Sigmoid colon (tissue), 4 donors: ENCODE measurements at regions not wholly inside any gene's neighbourhood (a gene's known extent, or its start where the extent isn't known, plus 50 kb on each side); places are given as distances from the start of the nearest gene placed in this dataset.

Source experiments
- EP300 ChIP-seq, 4 donors: sonication (generic); formaldehyde crosslinking; IDR thresholded peaks; one replicate each; pipeline ENCODE4 v1.6.1; 2017; ENCODE audit warnings: antibody characterized with exemption in 4 of 4
- POLR2A ChIP-seq, 2 donors: fragments of 450-650 bp; IDR thresholded peaks; one replicate each; pipeline ENCODE4 v1.6.1; 2016; ENCODE audit warnings: antibody characterized with exemption in 2 of 2, mild to moderate bottlenecking in 2 of 2, moderate library complexity in 2 of 2
- POLR2AphosphoS5 ChIP-seq, 4 donors: sonication (generic); formaldehyde crosslinking; IDR thresholded peaks; one replicate each; pipeline ENCODE4 v1.6.1; 2017; ENCODE audit warnings: antibody characterized with exemption in 4 of 4
- TF ChIP-seq, protein P1 (sequence below), 4 experiments: fragments of 450-650 bp in 3 of 4; fragments of 200-600 bp in 1 of 4; IDR thresholded peaks; one replicate each; pipeline ENCODE4 v1.5.1; 2016 to 2019; ENCODE audit warnings: antibody characterized with exemption in 4 of 4, mild to moderate bottlenecking in 3 of 4, moderate library complexity in 2 of 4

- TF ChIP-seq, protein P1, sequence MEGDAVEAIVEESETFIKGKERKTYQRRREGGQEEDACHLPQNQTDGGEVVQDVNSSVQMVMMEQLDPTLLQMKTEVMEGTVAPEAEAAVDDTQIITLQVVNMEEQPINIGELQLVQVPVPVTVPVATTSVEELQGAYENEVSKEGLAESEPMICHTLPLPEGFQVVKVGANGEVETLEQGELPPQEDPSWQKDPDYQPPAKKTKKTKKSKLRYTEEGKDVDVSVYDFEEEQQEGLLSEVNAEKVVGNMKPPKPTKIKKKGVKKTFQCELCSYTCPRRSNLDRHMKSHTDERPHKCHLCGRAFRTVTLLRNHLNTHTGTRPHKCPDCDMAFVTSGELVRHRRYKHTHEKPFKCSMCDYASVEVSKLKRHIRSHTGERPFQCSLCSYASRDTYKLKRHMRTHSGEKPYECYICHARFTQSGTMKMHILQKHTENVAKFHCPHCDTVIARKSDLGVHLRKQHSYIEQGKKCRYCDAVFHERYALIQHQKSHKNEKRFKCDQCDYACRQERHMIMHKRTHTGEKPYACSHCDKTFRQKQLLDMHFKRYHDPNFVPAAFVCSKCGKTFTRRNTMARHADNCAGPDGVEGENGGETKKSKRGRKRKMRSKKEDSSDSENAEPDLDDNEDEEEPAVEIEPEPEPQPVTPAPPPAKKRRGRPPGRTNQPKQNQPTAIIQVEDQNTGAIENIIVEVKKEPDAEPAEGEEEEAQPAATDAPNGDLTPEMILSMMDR (IDR thresholded peaks at IDR 0.05) = no peak
- no peak for TF ChIP-seq POLR2AphosphoS5 (IDR thresholded peaks at IDR 0.05)
- no peak for TF ChIP-seq POLR2A (IDR thresholded peaks at IDR 0.05)
- no peak for TF ChIP-seq EP300 (IDR thresholded peaks at IDR 0.05)
These were observed 217.2 kb upstream of the UMPS start for GRCh38 chr3:124512881-124513609.
